IPS DF 6.9 (cell line): ENCODE measurements at regions not wholly inside any gene's neighbourhood (a gene's known extent, or its start where the extent isn't known, plus 50 kb on each side); places are given as distances from the start of the nearest gene placed in this dataset.
"Not testable (repeated sequence)": the region's sequence is repeated elsewhere in the genome, so short reads cannot be mapped to it uniquely, and the experiment has no call there.

Source experiments
- DNase-seq: peaks from one replicate; pipeline ENCODE4 v3.0.0-alpha.2; 2013; ENCODE audit warnings: low read depth, low spot score
- H3K27ac ChIP-seq: one replicate; pipeline ENCODE4 v1.5.1; 2013; ENCODE audit warnings: low read length, control low read depth
- H3K27me3 ChIP-seq: 2 replicates; pipeline ENCODE4 v1.6.1; 2013; ENCODE audit warnings: mild to moderate bottlenecking, low read length; ENCODE audit not compliant: control insufficient read depth, insufficient read depth
- H3K36me3 ChIP-seq: 2 replicates; pipeline ENCODE4 v1.6.1; 2013; ENCODE audit warnings: low read length; ENCODE audit not compliant: control insufficient read depth, insufficient read depth
- H3K4me1 ChIP-seq: 2 replicates; pipeline ENCODE4 v1.6.1; 2013; ENCODE audit warnings: low read length; ENCODE audit not compliant: control insufficient read depth, insufficient read depth
- H3K4me3 ChIP-seq: 2 replicates; pipeline ENCODE4 v1.5.1; 2013; ENCODE audit warnings: mild to moderate bottlenecking, low read length
- H3K9me3 ChIP-seq: 2 replicates; pipeline ENCODE4 v1.6.1; 2013; ENCODE audit warnings: low read length, inconsistent platforms; ENCODE audit not compliant: control insufficient read depth, insufficient read depth
- WGBS: extraction: QIAGEN DNeasy Blood & Tissue Kit; methylation state at CpG from one replicate; pipeline ENCODE4 v1.1.7; 2013; ENCODE audit warnings: mixed read lengths, missing lambda C conversion rate; ENCODE audit not compliant: insufficient read length, insufficient coverage; 5-methylcytosine and 5-hydroxymethylcytosine counted together

- no CpG with 5 or more reads among the region's 13 CpGs for WGBS
- not testable (repeated sequence) for H3K9me3 ChIP-seq
Measured at GRCh38 chr17:22204076-22204475, 511.8 kb downstream of the KCNJ18 start.

GRCh38 chr17:22210212-22210611 lies 517.9 kb downstream of the KCNJ18 start:
- H3K9me3 ChIP-seq, H3K4me1 ChIP-seq, DNase-seq, H3K27me3 ChIP-seq, H3K27ac ChIP-seq, H3K4me3 ChIP-seq, H3K36me3 ChIP-seq: not testable (repeated sequence)
- WGBS: no CpG with 5 or more reads among the region's 12 CpGs

More at GRCh38 chr17:22204076-22204475, 511.8 kb downstream of the KCNJ18 start:
- H3K4me1 ChIP-seq, H3K27ac ChIP-seq, H3K27me3 ChIP-seq, DNase-seq, H3K36me3 ChIP-seq, H3K4me3 ChIP-seq: not testable (repeated sequence)

- not testable (repeated sequence) for H3K27me3 ChIP-seq, H3K36me3 ChIP-seq, H3K4me3 ChIP-seq, DNase-seq, H3K4me1 ChIP-seq, H3K27ac ChIP-seq, H3K9me3 ChIP-seq
- no CpG with 5 or more reads among the region's 4 CpGs for WGBS
Measured at GRCh38 chr17:22213169-22213568, 520.8 kb downstream of the KCNJ18 start.

GRCh38 chr17:22217135-22217534 lies 524.8 kb downstream of the KCNJ18 start:
- no CpG with 5 or more reads among the region's 27 CpGs for WGBS
- H3K4me3 ChIP-seq: no peak overlapping the region; the same call in 1 of the 2 replicates
- peak; percentile 35 for DNase-seq

DNA sequence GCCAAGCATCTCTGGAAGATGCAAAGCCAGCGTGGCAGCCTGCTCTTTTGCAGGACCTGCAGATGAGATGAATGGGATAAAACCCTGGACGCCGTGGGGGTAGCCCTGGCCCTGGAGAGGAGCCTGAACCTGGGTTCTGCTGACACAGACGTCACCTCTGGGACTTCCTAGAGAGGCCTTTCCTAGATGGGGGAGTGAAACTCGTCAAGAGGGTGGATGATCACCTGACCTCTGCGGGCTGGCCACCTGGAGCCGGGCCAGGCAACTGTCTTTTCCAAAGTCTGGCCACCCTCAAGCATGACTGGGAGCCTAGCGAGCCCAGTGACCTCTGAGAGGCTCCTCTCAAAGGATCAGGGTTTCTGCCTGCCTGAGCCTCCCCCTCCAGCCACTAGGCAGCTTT lies 529.0 kb downstream of the KCNJ18 start:
- H3K27ac ChIP-seq: no peak overlapping the region
- no peak for DNase-seq
- no peaks in the 10 kb centered on the region for H3K27me3 ChIP-seq
- no peaks in the 10 kb centered on the region for H3K4me1 ChIP-seq
- H3K9me3 ChIP-seq: no peaks in the 10 kb centered on the region
- H3K36me3 ChIP-seq: no peaks in the 10 kb centered on the region
- no CpG with 5 or more reads among the region's 8 CpGs for WGBS
- H3K4me3 ChIP-seq: no peak overlapping the region

More at GRCh38 chr17:22217135-22217534, 524.8 kb downstream of the KCNJ18 start:
- no peaks in the 10 kb centered on the region for H3K36me3 ChIP-seq
- H3K9me3 ChIP-seq: no peaks in the 10 kb centered on the region
- no peaks in the 10 kb centered on the region for H3K27me3 ChIP-seq
- no peaks in the 10 kb centered on the region for H3K4me1 ChIP-seq
- no peak overlapping the region for H3K27ac ChIP-seq

GRCh38 chr17:22226477-22226876 lies 534.2 kb downstream of the KCNJ18 start:
- not testable (repeated sequence) for H3K27ac ChIP-seq, H3K27me3 ChIP-seq, H3K4me1 ChIP-seq, H3K9me3 ChIP-seq, H3K36me3 ChIP-seq, DNase-seq, H3K4me3 ChIP-seq
- no CpG with 5 or more reads among the region's 3 CpGs for WGBS

- not testable (repeated sequence) for DNase-seq, H3K4me3 ChIP-seq, H3K4me1 ChIP-seq, H3K36me3 ChIP-seq, H3K27me3 ChIP-seq, H3K27ac ChIP-seq, H3K9me3 ChIP-seq
- WGBS: no CpG with 5 or more reads among the region's 3 CpGs
Measured at GRCh38 chr17:22226932-22227331, 534.6 kb downstream of the KCNJ18 start.

DNA sequence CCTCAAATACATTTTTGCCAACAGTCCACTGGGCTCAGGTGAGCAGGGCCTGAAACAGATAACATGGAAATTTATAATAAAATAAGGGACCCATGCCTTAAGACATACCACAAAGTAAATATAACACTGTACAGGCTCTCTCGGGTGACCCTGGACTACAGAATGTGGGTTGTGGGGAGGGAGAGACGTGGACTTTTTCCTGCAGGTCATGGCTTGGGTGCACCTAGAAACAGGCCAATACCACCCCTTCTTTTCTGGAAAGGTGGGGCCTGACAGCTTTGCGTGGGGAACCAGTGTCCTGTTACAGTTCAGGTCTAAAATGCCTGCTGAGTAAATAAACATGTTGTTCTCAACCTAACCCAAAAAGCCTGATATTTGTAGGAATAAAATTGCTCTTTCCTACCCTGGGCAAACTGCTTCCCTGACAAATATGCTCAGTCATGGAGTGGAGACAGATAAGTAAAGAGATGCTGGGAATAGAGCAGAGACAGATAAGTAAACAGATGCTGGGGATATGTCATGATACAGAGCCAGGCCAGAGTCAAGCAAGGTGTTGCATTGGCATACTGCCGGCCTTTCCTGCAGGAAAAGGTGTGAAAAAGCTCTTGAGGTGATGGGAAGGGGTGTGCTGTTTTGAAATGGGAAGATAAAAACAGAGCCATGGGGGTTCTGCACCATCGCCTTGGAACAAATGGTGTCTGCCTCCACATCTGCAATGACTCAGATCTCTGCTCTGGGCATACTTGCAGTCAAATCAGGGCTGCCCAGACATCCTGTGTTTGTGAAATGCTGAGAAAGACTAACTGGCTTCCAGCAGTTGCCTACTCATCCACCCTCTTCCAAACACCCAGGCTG lies 535.6 kb downstream of the KCNJ18 start:
- H3K27me3 ChIP-seq, H3K4me1 ChIP-seq, H3K36me3 ChIP-seq, H3K27ac ChIP-seq, H3K9me3 ChIP-seq, DNase-seq, H3K4me3 ChIP-seq: not testable (repeated sequence)
- no CpG with 5 or more reads among the region's 5 CpGs for WGBS

- WGBS: no CpG with 5 or more reads among the region's 5 CpGs
- H3K27ac ChIP-seq, DNase-seq, H3K27me3 ChIP-seq, H3K4me3 ChIP-seq, H3K9me3 ChIP-seq, H3K4me1 ChIP-seq, H3K36me3 ChIP-seq: not testable (repeated sequence)
Measured at GRCh38 chr17:22229821-22230220, 537.5 kb downstream of the KCNJ18 start.

DNA sequence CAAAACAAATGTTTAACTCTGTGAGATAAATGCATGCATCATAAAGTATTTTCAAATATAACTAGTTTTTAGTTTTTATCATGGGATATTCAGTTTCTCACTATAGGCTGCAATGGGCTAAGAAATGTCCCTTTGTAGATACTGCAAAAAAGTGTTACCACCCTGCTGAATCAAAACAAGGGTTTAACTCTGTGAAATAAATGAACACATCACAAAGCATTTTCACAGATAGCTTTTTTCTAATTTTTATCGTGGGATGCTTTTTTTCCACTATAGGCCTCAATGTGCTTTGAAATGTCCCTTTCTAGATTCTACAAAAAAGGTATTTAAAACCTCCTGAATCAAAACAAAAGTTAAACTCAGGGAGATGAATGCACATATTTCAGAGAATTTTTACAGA lies 541.1 kb downstream of the KCNJ18 start:
- H3K4me1 ChIP-seq: no peaks in the 10 kb centered on the region
- WGBS: no CpG with 5 or more reads among the region's 1 CpG
- DNase-seq: no peak
- no peak overlapping the region for H3K27ac ChIP-seq
- no peak overlapping the region for H3K4me3 ChIP-seq
- no peaks in the 10 kb centered on the region for H3K27me3 ChIP-seq
- no peaks in the 10 kb centered on the region; the same call in 1 of the 2 replicates for H3K9me3 ChIP-seq
- no peaks in the 10 kb centered on the region for H3K36me3 ChIP-seq

- Histone ChIP-seq H3K9me3 (no peaks in the 10 kb centered on the region; the same call in 1 of the 2 replicates), H3K4me1 (no peaks in the 10 kb centered on the region), H3K27me3 (no peaks in the 10 kb centered on the region), H3K36me3 (no peaks in the 10 kb centered on the region), H3K27ac (no peak overlapping the region), H3K4me3 (no peak overlapping the region)
- WGBS: no CpG with 5 or more reads among the region's 1 CpG
- no peak for DNase-seq
Measured at GRCh38 chr17:22242472-22242871, 550.1 kb downstream of the KCNJ18 start.
